ENCODE measurements at regions not wholly inside any gene's neighbourhood (a gene's known extent, or its start where the extent isn't known, plus 50 kb on each side); places are given as distances from the start of the nearest gene placed in this dataset.
"Not testable (repeated sequence)": the region's sequence is repeated elsewhere in the genome, so short reads cannot be mapped to it uniquely, and the experiment has no call there.

DNA sequence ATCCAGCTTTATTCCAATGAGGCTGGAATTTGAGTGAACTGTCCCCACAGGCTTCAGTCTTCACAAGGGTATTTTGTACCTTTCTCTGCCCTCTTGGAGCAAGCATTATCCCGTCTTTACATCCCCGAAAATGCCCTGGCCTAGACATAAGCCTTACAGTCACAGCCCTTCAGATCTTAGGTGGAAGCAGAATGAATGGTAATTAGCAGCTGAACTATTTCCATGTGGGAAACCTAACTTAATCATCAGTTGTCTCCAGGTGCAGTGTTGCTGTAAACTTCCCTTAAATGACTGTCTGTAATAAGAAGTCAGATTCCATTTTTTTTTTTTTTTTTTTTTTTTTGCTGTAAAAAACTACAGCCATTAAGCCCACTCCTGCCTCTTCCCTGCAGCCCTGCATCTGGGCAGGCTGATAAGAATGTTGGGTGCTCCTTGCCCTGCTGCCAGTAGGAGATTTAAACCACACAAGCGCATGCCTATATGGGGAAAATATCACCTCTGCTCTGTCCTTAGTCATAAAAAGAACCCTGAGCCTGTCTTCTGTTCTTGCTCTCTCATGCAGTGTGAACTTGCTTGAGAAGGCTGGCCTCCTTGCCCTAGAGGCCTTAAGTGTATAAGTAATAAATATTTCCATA lies 426.8 kb upstream of the SLITRK5 start:
- Mint-ChIP-seq H3K27ac (no peak overlapping the region), H3K4me3 (no peak overlapping the region), H3K36me3 (ENCODE audit: low read depth) (no peaks in the 10 kb centered on the region), H3K4me1 (ENCODE audit: low read depth) (no peaks in the 10 kb centered on the region), H3K9me3 (no peaks in the 10 kb centered on the region), H3K27me3 (ENCODE audit: low read depth) (no peaks in the 10 kb centered on the region)

- not testable (repeated sequence) for H3K9me3 Mint-ChIP-seq; H3K4me3 Mint-ChIP-seq; H3K4me1 Mint-ChIP-seq (ENCODE audit: low read depth); H3K27me3 Mint-ChIP-seq (ENCODE audit: low read depth); H3K36me3 Mint-ChIP-seq (ENCODE audit: low read depth); H3K27ac Mint-ChIP-seq
Observed at GRCh38 chr13:87249847-87250246, 421.3 kb upstream of the SLITRK5 start.

GRCh38 chr13:87255394-87255793 lies 415.8 kb upstream of the SLITRK5 start:
- no peak overlapping the region for H3K27ac Mint-ChIP-seq
- H3K27me3 Mint-ChIP-seq (ENCODE audit: low read depth): no peaks in the 10 kb centered on the region
- no peaks in the 10 kb centered on the region for H3K4me1 Mint-ChIP-seq (ENCODE audit: low read depth)
- no peak overlapping the region for H3K4me3 Mint-ChIP-seq
- peaks cover 10% of the 10 kb centered on the region for H3K9me3 Mint-ChIP-seq
- H3K36me3 Mint-ChIP-seq (ENCODE audit: low read depth): no peaks in the 10 kb centered on the region

- H3K4me3 Mint-ChIP-seq: no peak overlapping the region
- no peaks in the 10 kb centered on the region for H3K4me1 Mint-ChIP-seq (ENCODE audit: low read depth)
- no peak overlapping the region for H3K27ac Mint-ChIP-seq
- peaks cover 10% of the 10 kb centered on the region for H3K9me3 Mint-ChIP-seq
- H3K36me3 Mint-ChIP-seq (ENCODE audit: low read depth): no peaks in the 10 kb centered on the region
- H3K27me3 Mint-ChIP-seq (ENCODE audit: low read depth): no peaks in the 10 kb centered on the region
Observed at GRCh38 chr13:87259479-87260083, 411.6 kb upstream of the SLITRK5 start.

GRCh38 chr13:87274209-87274819 lies 396.9 kb upstream of the SLITRK5 start:
- Mint-ChIP-seq H3K4me1 (ENCODE audit: low read depth) (no peaks in the 10 kb centered on the region), H3K4me3 (no peak overlapping the region), H3K27me3 (ENCODE audit: low read depth) (no peaks in the 10 kb centered on the region), H3K27ac (no peak overlapping the region), H3K36me3 (ENCODE audit: low read depth) (no peaks in the 10 kb centered on the region), H3K9me3 (no peaks in the 10 kb centered on the region)

DNA sequence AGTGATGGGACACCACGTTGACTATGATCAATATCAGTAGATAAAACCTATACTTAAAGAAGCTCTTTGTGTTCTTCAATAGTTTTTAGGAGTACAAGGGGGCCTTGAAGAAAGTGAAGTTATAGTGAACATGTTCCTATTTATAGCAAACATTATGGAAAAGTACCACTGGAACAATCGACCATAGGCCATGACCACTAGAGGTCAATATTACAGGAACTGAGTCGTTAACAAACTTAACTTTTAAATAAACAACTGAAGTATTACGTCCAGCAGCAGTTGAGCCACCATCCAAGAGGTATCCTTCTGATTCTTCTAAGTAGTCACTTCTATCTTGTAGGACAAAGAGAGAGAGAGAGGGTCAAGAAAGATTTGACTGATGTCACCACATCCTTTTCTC lies 391.0 kb upstream of the SLITRK5 start:
- no peaks in the 10 kb centered on the region for H3K27me3 Mint-ChIP-seq (ENCODE audit: low read depth)
- H3K4me1 Mint-ChIP-seq (ENCODE audit: low read depth): no peaks in the 10 kb centered on the region
- no peak overlapping the region for H3K27ac Mint-ChIP-seq
- H3K9me3 Mint-ChIP-seq: no peaks in the 10 kb centered on the region
- H3K36me3 Mint-ChIP-seq (ENCODE audit: low read depth): no peaks in the 10 kb centered on the region
- no peak overlapping the region for H3K4me3 Mint-ChIP-seq

DNA sequence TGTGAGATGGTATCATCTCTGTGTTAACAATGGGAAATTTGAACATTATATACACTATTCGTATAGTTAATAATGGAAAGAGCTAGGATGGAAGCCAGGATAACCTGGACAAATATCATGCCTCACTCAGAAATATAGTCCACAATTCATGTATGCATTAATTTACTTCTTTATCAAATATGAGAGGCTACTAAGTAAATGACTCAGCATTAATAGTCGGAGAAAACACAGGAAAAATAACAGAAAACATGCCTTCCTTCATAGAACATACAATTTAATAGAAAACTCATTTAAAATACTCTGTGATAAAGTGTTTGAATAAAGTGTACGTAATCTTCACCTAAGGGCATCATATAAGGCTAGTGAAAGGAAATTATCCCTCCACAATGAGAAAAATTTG lies 383.4 kb upstream of the SLITRK5 start:
- H3K27me3 Mint-ChIP-seq (ENCODE audit: low read depth): no peaks in the 10 kb centered on the region
- H3K36me3 Mint-ChIP-seq (ENCODE audit: low read depth): no peaks in the 10 kb centered on the region
- H3K4me1 Mint-ChIP-seq (ENCODE audit: low read depth): no peaks in the 10 kb centered on the region
- H3K9me3 Mint-ChIP-seq: peaks cover 4% of the 10 kb centered on the region
- no peak overlapping the region for H3K27ac Mint-ChIP-seq
- no peak overlapping the region for H3K4me3 Mint-ChIP-seq

DNA sequence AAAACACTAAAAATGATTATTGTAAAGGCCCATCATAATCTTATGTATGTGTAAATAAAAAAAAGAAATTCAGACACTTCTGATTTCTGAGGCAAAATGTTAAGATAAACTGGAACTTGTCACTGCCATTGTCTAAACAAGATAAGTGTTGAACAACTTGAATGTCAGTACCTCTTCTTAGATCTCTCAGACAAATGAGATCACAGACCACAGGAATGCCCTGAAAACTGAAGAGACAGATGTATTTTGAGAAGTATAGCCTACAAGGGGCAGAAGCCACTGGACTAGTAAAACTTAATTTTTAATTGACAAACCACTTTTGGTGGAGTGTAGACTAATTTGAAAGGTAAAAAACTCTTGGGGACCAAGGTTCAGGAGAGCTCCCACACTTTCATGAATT lies 375.5 kb upstream of the SLITRK5 start:
- no peak overlapping the region for H3K4me3 Mint-ChIP-seq
- no peak overlapping the region for H3K27ac Mint-ChIP-seq
- no peaks in the 10 kb centered on the region for H3K36me3 Mint-ChIP-seq (ENCODE audit: low read depth)
- H3K9me3 Mint-ChIP-seq: peaks cover 16% of the 10 kb centered on the region
- H3K27me3 Mint-ChIP-seq (ENCODE audit: low read depth): no peaks in the 10 kb centered on the region
- no peaks in the 10 kb centered on the region for H3K4me1 Mint-ChIP-seq (ENCODE audit: low read depth)

GRCh38 chr13:87302034-87302433 lies 369.1 kb upstream of the SLITRK5 start:
- Mint-ChIP-seq H3K4me3 (no peak overlapping the region), H3K27me3 (ENCODE audit: low read depth) (no peaks in the 10 kb centered on the region), H3K27ac (no peak overlapping the region), H3K4me1 (ENCODE audit: low read depth) (no peaks in the 10 kb centered on the region), H3K36me3 (ENCODE audit: low read depth) (no peaks in the 10 kb centered on the region), H3K9me3 (peaks cover 16% of the 10 kb centered on the region)

- H3K9me3 Mint-ChIP-seq: peaks cover 18% of the 10 kb centered on the region
- H3K27me3 Mint-ChIP-seq (ENCODE audit: low read depth): no peaks in the 10 kb centered on the region
- no peak overlapping the region for H3K27ac Mint-ChIP-seq
- H3K4me1 Mint-ChIP-seq (ENCODE audit: low read depth): no peaks in the 10 kb centered on the region
- no peaks in the 10 kb centered on the region for H3K36me3 Mint-ChIP-seq (ENCODE audit: low read depth)
- no peak overlapping the region for H3K4me3 Mint-ChIP-seq
Observed at GRCh38 chr13:87302931-87303330, 368.2 kb upstream of the SLITRK5 start.

DNA sequence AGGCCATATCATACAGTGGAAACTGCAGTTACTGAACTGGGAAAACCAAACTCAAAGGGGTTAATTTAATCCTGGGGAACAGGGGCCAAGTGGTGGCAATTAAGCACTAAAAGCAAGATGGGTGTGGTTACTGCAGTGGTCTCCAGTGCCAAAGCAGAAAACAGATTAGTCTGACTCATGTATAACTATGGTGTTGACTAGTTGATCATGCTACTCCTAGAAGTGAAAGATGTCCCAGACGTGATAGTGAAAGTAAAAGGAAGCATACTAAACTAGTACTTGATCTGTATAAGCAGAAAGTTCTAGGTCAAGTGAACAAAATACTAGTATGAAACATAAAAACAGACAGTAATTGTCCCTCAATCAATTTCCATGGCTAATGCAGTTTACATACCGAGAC lies 360.0 kb upstream of the SLITRK5 start:
- no peaks in the 10 kb centered on the region for H3K27me3 Mint-ChIP-seq (ENCODE audit: low read depth)

DNA sequence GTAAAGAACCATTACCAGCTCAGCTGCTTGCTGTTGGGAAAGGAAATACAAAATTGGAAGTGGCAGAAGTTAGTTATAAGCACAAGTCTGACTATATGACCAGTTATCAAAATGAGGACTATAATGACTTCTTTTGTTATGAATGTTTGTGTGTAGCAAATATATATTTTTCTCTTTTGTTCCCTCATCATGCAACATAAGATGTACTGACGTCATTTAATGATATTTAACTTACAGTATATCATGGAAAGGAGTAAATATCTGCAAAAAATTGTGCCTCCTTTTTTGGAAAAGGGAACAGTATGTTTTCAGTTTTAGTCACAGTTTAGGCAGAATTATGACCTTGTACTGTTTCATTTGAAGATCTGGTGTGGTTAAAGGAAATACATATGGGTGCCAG lies 356.3 kb upstream of the SLITRK5 start:
- Mint-ChIP-seq H3K4me1 (ENCODE audit: low read depth) (no peaks in the 10 kb centered on the region), H3K4me3 (no peak overlapping the region), H3K27ac (no peak overlapping the region), H3K9me3 (peaks cover 3% of the 10 kb centered on the region), H3K36me3 (ENCODE audit: low read depth) (no peaks in the 10 kb centered on the region), H3K27me3 (ENCODE audit: low read depth) (no peaks in the 10 kb centered on the region)

More for the DNA sequence above, 360.0 kb upstream of the SLITRK5 start:
- Mint-ChIP-seq H3K4me1 (ENCODE audit: low read depth) (no peaks in the 10 kb centered on the region), H3K27ac (no peak overlapping the region), H3K36me3 (ENCODE audit: low read depth) (no peaks in the 10 kb centered on the region), H3K4me3 (no peak overlapping the region), H3K9me3 (peaks cover 12% of the 10 kb centered on the region)

- H3K4me1 Mint-ChIP-seq (ENCODE audit: low read depth): no peaks in the 10 kb centered on the region
- H3K4me3 Mint-ChIP-seq: no peak overlapping the region
- no peaks in the 10 kb centered on the region for H3K36me3 Mint-ChIP-seq (ENCODE audit: low read depth)
- H3K27ac Mint-ChIP-seq: no peak overlapping the region
- peaks cover 14% of the 10 kb centered on the region for H3K9me3 Mint-ChIP-seq
- no peaks in the 10 kb centered on the region for H3K27me3 Mint-ChIP-seq (ENCODE audit: low read depth)
Observed at GRCh38 chr13:87322386-87322785, 348.8 kb upstream of the SLITRK5 start.

DNA sequence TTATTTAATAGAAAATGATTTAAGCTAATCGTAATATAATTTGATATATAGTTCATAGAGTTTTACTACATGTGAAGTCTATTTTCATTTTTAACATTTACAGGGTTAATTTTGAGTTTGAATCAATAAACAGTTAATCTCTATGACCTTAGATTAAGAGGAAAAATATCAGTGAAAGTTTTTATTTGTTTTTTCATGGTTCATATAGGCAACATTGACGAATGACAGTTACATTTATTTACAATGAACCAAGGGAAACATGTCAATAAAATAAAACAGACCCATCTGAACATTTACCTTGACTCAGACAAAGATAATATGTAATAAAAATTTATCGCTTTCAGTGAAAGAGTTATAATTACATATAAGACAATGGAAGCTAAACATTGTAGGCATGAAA lies 346.6 kb upstream of the SLITRK5 start:
- H3K4me3 Mint-ChIP-seq: no peak overlapping the region
- H3K36me3 Mint-ChIP-seq (ENCODE audit: low read depth): no peaks in the 10 kb centered on the region
- H3K27me3 Mint-ChIP-seq (ENCODE audit: low read depth): no peaks in the 10 kb centered on the region
- peaks cover 14% of the 10 kb centered on the region for H3K9me3 Mint-ChIP-seq
- no peaks in the 10 kb centered on the region for H3K4me1 Mint-ChIP-seq (ENCODE audit: low read depth)
- no peak overlapping the region for H3K27ac Mint-ChIP-seq

DNA sequence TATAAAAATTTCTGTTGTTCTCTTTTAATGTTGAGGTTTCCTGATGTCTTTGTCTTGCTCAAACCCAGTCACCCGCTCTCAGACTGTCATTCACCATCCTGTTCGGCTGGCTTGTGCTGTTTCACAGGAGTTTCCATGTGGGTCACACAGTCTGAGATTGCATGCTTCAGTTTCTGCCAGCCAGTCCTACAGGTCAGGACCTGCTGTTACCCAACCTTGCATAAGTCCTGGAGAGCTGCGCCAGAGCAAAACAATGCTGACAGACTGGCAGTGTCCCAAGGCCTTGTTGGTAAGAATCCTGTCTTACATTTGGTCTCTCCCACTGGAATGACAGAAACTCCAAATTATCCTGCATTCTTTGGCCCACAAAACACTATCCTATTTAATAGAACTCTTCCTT lies 340.0 kb upstream of the SLITRK5 start:
- Mint-ChIP-seq H3K4me1 (ENCODE audit: low read depth) (no peaks in the 10 kb centered on the region), H3K4me3 (no peak overlapping the region)

More for the DNA sequence above, 340.0 kb upstream of the SLITRK5 start:
- Mint-ChIP-seq H3K36me3 (ENCODE audit: low read depth) (no peaks in the 10 kb centered on the region), H3K27ac (no peak overlapping the region), H3K9me3 (peaks cover 16% of the 10 kb centered on the region), H3K27me3 (ENCODE audit: low read depth) (no peaks in the 10 kb centered on the region)
